H9 (cell line): ENCODE measurements at regions not wholly inside any gene's neighbourhood (a gene's known extent, or its start where the extent isn't known, plus 50 kb on each side); places are given as distances from the start of the nearest gene placed in this dataset.

Experiments
- DNase-seq: peaks from one replicate; pipeline ENCODE4 v3.0.0-alpha.2; 2017
- H2AFZ ChIP-seq: one replicate; pipeline ENCODE4 v1.6.1; 2013; ENCODE audit warnings: mild to moderate bottlenecking, low read length, control low read depth, moderate library complexity
- H2AK5ac ChIP-seq: 2 replicates; pipeline ENCODE4 v1.6.1; 2013; ENCODE audit warnings: low read length, control low read depth, mixed read lengths; ENCODE audit not compliant: insufficient read length
- H2BK120ac ChIP-seq: one replicate; pipeline ENCODE4 v1.6.1; 2013; ENCODE audit warnings: low read depth, mild to moderate bottlenecking, low read length, control low read depth, inconsistent platforms; ENCODE audit not compliant: poor library complexity, severe bottlenecking
- H2BK12ac ChIP-seq: 2 replicates; pipeline ENCODE4 v1.6.1; 2013; ENCODE audit warnings: low read length, control low read depth, mixed read lengths, low read depth; ENCODE audit not compliant: insufficient read length
- H2BK15ac ChIP-seq: 2 replicates; pipeline ENCODE4 v1.6.1; 2013; ENCODE audit warnings: low read depth, low read length, control low read depth
- H2BK20ac ChIP-seq: one replicate; pipeline ENCODE4 v1.6.1; 2013; ENCODE audit warnings: low read depth, mild to moderate bottlenecking, low read length, control low read depth, inconsistent platforms; ENCODE audit not compliant: poor library complexity, severe bottlenecking
- H2BK5ac ChIP-seq: 2 replicates; pipeline ENCODE4 v1.6.1; 2013; ENCODE audit warnings: low read length, control low read depth, mixed read lengths; ENCODE audit not compliant: insufficient read length
- H3K14ac ChIP-seq: 2 replicates; pipeline ENCODE4 v1.6.1; 2013; ENCODE audit warnings: low read length, control low read depth; ENCODE audit not compliant: insufficient read depth
- H3K18ac ChIP-seq: 2 replicates; pipeline ENCODE4 v1.6.1; 2013; ENCODE audit warnings: low read depth, mild to moderate bottlenecking, mixed read lengths, low read length, control low read depth; ENCODE audit not compliant: insufficient read length
- H3K23ac ChIP-seq: 2 replicates; pipeline ENCODE4 v1.6.1; 2013; ENCODE audit warnings: low read length, control low read depth, mixed read lengths, low read depth; ENCODE audit not compliant: insufficient read length
- H3K23me2 ChIP-seq: 2 replicates; pipeline ENCODE4 v1.6.1; 2013; ENCODE audit warnings: low read depth, mild to moderate bottlenecking, mixed read lengths, low read length, control low read depth; ENCODE audit not compliant: insufficient read length, poor library complexity, severe bottlenecking
- H3K27ac ChIP-seq: 2 replicates; pipeline ENCODE4 v1.5.1; 2013; ENCODE audit warnings: low read length, control low read depth, mixed read lengths, low read depth; ENCODE audit not compliant: insufficient read length
- H3K27me3 ChIP-seq: 2 replicates; pipeline ENCODE4 v1.6.1; 2013; ENCODE audit warnings: low read length, control low read depth, inconsistent platforms; ENCODE audit not compliant: insufficient read depth
- H3K4ac ChIP-seq: 2 replicates; pipeline ENCODE4 v1.6.1; 2013; ENCODE audit warnings: low read depth, mild to moderate bottlenecking, control low read depth, inconsistent platforms, low read length, moderate library complexity
- H3K4me1 ChIP-seq: 2 replicates; pipeline ENCODE4 v1.6.1; 2013; ENCODE audit warnings: low read length, control low read depth, inconsistent platforms; ENCODE audit not compliant: insufficient read depth
- H3K4me2 ChIP-seq: 2 replicates; pipeline ENCODE4 v1.6.1; 2013; ENCODE audit warnings: low read length, control low read depth, mixed read lengths; ENCODE audit not compliant: insufficient read length, insufficient read depth
- H3K56ac ChIP-seq: 2 replicates; pipeline ENCODE4 v1.6.1; 2013; ENCODE audit warnings: low read depth, mild to moderate bottlenecking, mixed read lengths, low read length, control low read depth; ENCODE audit not compliant: insufficient read length
- H3K79me1 ChIP-seq: 2 replicates; pipeline ENCODE4 v1.6.1; 2013; ENCODE audit warnings: low read depth, mild to moderate bottlenecking, moderate library complexity, low read length, control low read depth, inconsistent platforms; ENCODE audit not compliant: insufficient read depth, poor library complexity, severe bottlenecking
- H3K79me2 ChIP-seq: 2 replicates; pipeline ENCODE4 v1.6.1; 2013; ENCODE audit warnings: low read length, control low read depth, inconsistent platforms; ENCODE audit not compliant: insufficient read depth
- H3K9ac ChIP-seq: 2 replicates; pipeline ENCODE4 v1.6.1; 2013; ENCODE audit warnings: low read length, control low read depth, mixed read lengths; ENCODE audit not compliant: insufficient read length; ENCODE audit errors: extremely low read depth
- H3K9me3 ChIP-seq: one replicate; pipeline ENCODE4 v1.6.1; 2013; ENCODE audit warnings: low read depth, low read length, inconsistent platforms; ENCODE audit not compliant: control insufficient read depth
- H3T11ph ChIP-seq: one replicate; pipeline ENCODE4 v1.6.1; 2013; ENCODE audit warnings: mild to moderate bottlenecking, low read length, control low read depth, inconsistent platforms
- H4K20me1 ChIP-seq: one replicate; pipeline ENCODE4 v1.6.1; 2013; ENCODE audit not compliant: control insufficient read depth, insufficient read length, insufficient read depth
- H4K5ac ChIP-seq: 2 replicates; pipeline ENCODE4 v1.6.1; 2013; ENCODE audit warnings: low read depth, mild to moderate bottlenecking, mixed read lengths, low read length, control low read depth; ENCODE audit not compliant: insufficient read length
- H4K8ac ChIP-seq: replicated peaks from 2 replicates; pipeline ENCODE4 v1.6.1; 2013; ENCODE audit warnings: low read length, control low read depth, mixed read lengths, low read depth; ENCODE audit not compliant: insufficient read length
- H4K91ac ChIP-seq: 2 replicates; pipeline ENCODE4 v1.6.1; 2013; ENCODE audit warnings: low read depth, mild to moderate bottlenecking, moderate library complexity, mixed read lengths, low read length, control low read depth; ENCODE audit not compliant: insufficient read length
- H3K27ac Mint-ChIP-seq, 3 experiments: 2 replicates in 2 of 3; 3 replicates in 1 of 3; pipeline ENCODE4 v1.8.0; 2020 to 2021; ENCODE audit warnings: mixed read lengths in 3 of 3, mild to moderate bottlenecking in 1 of 3, moderate library complexity in 1 of 3
- H3K27me3 Mint-ChIP-seq: 2 replicates; pipeline ENCODE4 v1.8.0; 2021; ENCODE audit warnings: low read depth, mild to moderate bottlenecking, moderate library complexity, mixed read lengths
- H3K36me3 Mint-ChIP-seq, 3 experiments: 2 replicates in 2 of 3; 3 replicates in 1 of 3; pipeline ENCODE4 v1.8.0; 2020 to 2021; ENCODE audit warnings: low read depth in 3 of 3, mixed read lengths in 3 of 3; ENCODE audit not compliant: insufficient read depth in 1 of 3
- H3K4me1 Mint-ChIP-seq, 2 experiments: 2 replicates each; pipeline ENCODE4 v1.8.0; 2020; ENCODE audit warnings: mixed read lengths in 2 of 2
- H3K4me3 Mint-ChIP-seq, 2 experiments: 2 replicates in 1 of 2; 3 replicates in 1 of 2; pipeline ENCODE4 v1.8.0; 2020 to 2021; ENCODE audit warnings: mild to moderate bottlenecking in 2 of 2, mixed read lengths in 2 of 2, moderate library complexity in 1 of 2
- H3K9me3 Mint-ChIP-seq, 2 experiments: 2 replicates in 1 of 2; 3 replicates in 1 of 2; pipeline ENCODE4 v1.8.0; 2020; ENCODE audit warnings: mild to moderate bottlenecking in 2 of 2, mixed read lengths in 2 of 2, moderate library complexity in 1 of 2
- CTCF ChIP-seq: fragments of 200-600 bp; sonication (generic); conservative IDR thresholded peaks from 3 replicates; pipeline ENCODE4 v1.8.0; 2021; ENCODE audit warnings: antibody characterized with exemption, mild to moderate bottlenecking
- WGBS: extraction: QIAGEN DNeasy Blood & Tissue Kit; methylation state at CpG from one replicate; pipeline ENCODE4 v1.1.7; 2013; ENCODE audit warnings: missing lambda C conversion rate, low lambda C conversion rate, mixed read lengths; ENCODE audit not compliant: insufficient read length; ENCODE audit errors: extremely low coverage; 5-methylcytosine and 5-hydroxymethylcytosine counted together

GRCh38 chr5:175242207-175242606 is 201.8 kb downstream of the DRD1 start:
- Histone ChIP-seq H3K27ac (no peak overlapping the region), H2BK12ac (no peak overlapping the region), H3K56ac (no peak overlapping the region), H3K14ac (no peak overlapping the region), H3K4me1 (no peaks in the 10 kb centered on the region), H3K79me1 (no peaks in the 10 kb centered on the region), H3K79me2 (no peaks in the 10 kb centered on the region), H2BK5ac (no peak overlapping the region), H3K9me3 (no peaks in the 10 kb centered on the region), H3K9ac (no peak overlapping the region), H2AK5ac (no peak overlapping the region), H2AFZ (no peak overlapping the region), H4K8ac (no peak overlapping the region), H4K20me1 (no peaks in the 10 kb centered on the region), H3T11ph (no peak overlapping the region), H2BK15ac (no peak overlapping the region), H4K5ac (no peak overlapping the region), H3K4me2 (no peak overlapping the region), H3K23ac (no peak overlapping the region), H3K18ac (no peak overlapping the region), H2BK20ac (no peak overlapping the region), H3K27me3 (no peaks in the 10 kb centered on the region; the same call in 1 of the 2 replicates), H3K23me2 (no peaks in the 10 kb centered on the region), H3K4ac (no peak overlapping the region), H2BK120ac (no peak overlapping the region), H4K91ac (no peak overlapping the region)
- WGBS = no CpG with 5 or more reads among the region's 5 CpGs
- TF ChIP-seq CTCF = no peak
- Mint-ChIP-seq H3K27ac (no peak overlapping the region), H3K4me3 (no peak overlapping the region), H3K36me3 (no peaks in the 10 kb centered on the region), H3K4me1 (no peaks in the 10 kb centered on the region), H3K9me3 (no peaks in the 10 kb centered on the region), H3K27me3 (peaks cover 11% of the 10 kb centered on the region)
- DNase-seq = no peak
